ENCODE measurements at regions not wholly inside any gene's neighbourhood (a gene's known extent, or its start where the extent isn't known, plus 50 kb on each side); places are given as distances from the start of the nearest gene placed in this dataset.
"Not testable (repeated sequence)": the region's sequence is repeated elsewhere in the genome, so short reads cannot be mapped to it uniquely, and the experiment has no call there.

DNA sequence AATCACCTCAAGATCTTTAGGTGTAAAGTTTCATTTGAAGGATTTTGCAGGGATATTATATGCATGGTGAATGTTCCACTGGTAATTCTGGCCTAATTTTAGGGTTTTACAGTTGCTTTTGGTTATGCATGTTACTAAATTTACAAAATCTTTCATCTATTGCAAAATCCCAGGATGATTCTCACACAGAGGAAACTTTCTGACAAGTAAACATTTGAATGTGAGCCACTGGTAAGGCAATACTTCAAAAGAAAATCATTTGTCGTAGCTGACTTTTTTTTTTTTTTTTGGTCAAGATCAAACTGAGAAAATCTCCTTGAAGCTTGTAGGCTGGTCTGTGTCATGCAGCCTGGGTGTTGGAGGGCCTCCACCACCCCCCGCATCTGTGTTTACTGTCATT lies 141.9 kb upstream of the EXOC2 start:
- no peak for DNase-seq

GRCh38 chr6:834190-834589 lies 141.3 kb upstream of the EXOC2 start:
- DNase-seq, result no peak

DNA sequence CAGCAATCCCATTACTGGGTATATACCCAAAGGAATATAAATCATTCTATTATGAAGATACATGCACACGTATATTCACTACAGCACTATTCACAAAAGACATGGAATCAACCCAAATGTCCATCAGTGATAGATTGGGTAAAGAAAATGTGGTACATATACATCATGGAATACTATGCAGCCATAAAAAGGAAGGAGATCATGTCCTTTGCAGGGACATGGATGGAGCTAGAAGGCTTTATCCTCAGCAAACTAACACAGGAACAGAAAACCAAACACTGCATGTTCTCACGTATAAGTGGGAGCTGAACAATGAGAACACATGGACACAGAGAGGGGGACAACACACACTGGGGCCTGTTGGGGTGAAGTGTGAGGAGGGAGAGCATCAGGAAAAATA lies 139.9 kb upstream of the EXOC2 start:
- not testable (repeated sequence) for DNase-seq

GRCh38 chr6:830667-831327 lies 137.9 kb upstream of the EXOC2 start:
- DNase-seq, result no peak

GRCh38 chr6:829656-830055 lies 136.7 kb upstream of the EXOC2 start:
- DNase-seq, result no peak

GRCh38 chr6:827431-827830 lies 134.5 kb upstream of the EXOC2 start:
- DNase-seq, result no peak

- DNase-seq, result no peak
Observed at GRCh38 chr6:819122-819521, 126.2 kb upstream of the EXOC2 start.

DNA sequence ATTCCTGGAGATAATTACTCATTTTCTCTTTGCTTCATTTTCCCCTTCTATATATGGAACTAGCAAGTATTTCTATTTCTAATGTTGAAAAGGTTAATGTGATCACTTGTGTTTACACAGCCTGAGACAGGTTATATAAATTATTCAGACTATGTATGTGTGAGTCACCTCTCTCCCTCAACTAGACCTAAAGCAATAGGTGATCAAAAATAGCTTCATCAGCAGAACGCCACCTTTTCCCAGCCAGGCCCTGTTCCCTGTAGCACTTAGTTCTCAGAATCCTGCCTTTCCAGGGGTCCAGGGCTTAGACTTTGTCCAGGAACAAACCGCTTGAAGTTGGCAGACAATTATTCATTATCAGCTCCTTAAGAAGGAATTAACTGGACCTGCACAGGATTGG lies 125.3 kb upstream of the EXOC2 start:
- DNase-seq, result no peak

- DNase-seq, result no peak
Observed at GRCh38 chr6:816510-817084, 123.7 kb upstream of the EXOC2 start.

DNA sequence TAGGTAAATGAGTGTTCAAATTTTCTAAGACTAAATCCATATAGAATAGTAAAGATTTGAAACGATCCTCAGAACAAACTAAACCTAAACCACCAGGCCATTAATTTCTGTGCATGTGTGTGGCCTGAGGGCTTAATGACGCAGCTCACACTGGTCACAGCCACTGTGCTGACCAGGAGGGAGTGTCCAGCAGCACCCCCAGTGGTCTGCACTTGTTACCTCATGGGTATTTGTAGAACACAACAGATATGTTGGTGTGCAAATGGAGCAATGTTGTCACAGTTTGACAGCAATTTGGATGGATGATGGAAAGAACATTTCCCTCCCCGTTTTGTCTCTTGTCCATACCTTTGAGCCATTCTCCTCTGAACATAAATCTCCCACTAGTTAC lies 122.4 kb upstream of the EXOC2 start:
- no peak for DNase-seq

DNA sequence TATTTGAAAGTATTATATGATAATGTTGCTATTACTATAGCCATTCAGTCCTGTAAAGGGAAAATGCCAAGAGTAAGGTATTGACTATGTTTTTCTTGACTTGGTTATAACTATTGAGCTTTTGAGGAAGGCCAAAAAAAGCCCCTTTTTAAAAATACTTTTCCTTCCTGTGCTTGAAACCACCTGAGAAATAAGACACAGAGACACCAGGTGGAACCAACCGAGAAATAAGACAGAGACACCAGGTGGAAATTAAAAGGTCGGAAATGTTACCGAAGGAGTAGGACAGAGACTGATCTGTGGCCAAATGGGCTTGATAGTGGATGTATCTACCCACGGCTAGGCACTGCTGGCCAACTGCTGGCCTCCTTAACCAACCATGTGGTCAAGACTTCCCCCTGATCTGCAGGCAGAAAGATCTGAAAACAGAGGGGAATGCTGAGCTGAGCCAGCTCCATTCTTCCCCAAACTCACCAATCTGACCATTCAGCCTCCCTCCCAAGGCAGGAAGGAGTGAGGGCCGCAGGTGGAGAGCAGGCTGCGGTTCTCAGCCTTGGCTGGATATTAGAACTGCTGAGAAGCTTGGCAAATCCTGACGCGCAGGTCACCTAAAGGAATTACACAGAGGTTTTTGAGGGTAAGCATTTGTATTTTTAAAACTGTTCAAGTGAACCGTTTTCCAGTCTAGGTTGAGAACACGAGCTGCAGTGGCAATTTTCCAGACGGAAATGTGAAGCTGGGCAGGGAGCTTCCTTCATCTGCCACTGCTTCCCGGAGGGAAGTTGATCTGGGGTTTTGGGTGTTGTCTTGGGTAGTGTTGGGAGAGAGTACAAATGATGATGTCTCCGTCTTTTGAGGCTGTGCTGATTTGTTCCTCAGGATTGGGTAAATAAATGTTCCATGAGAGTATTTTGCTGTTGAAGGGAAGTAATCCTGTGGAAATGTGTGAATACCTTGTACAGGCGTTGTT lies 121.7 kb upstream of the EXOC2 start:
- no peak for DNase-seq

- no peak for DNase-seq
Observed at GRCh38 chr6:811831-812230, 118.9 kb upstream of the EXOC2 start.

GRCh38 chr6:811191-811590 lies 118.3 kb upstream of the EXOC2 start:
- no peak for DNase-seq

GRCh38 chr6:804771-805170 lies 111.8 kb upstream of the EXOC2 start:
- no peak for DNase-seq

GRCh38 chr6:804317-804716 lies 111.4 kb upstream of the EXOC2 start:
- no peak for DNase-seq

GRCh38 chr6:803191-803977 lies 110.4 kb upstream of the EXOC2 start:
- no peak for DNase-seq

GRCh38 chr6:802701-803100 lies 109.8 kb upstream of the EXOC2 start:
- DNase-seq, result no peak

GRCh38 chr6:802223-802622 lies 109.3 kb upstream of the EXOC2 start:
- not testable (repeated sequence) for DNase-seq

DNA sequence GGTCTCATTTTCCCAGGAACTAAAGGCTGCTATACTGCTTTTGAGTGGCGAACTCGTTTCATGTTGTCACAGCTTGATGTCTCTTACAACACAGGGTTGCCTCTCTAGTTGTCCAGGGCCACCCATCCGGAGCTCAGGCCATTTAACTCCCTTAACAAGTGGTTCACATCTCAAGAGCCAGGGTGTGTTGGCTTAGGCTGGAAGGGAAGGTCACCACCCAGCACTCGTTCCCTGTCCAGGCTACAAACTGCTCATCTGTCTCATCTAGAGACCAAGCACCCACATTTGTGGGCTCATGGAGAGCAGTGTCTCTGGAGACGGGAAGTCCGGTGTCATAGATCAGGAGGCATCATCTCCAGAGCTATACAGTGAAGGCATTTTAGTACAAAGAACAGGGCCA lies 106.8 kb upstream of the EXOC2 start:
- no peak for DNase-seq

DNA sequence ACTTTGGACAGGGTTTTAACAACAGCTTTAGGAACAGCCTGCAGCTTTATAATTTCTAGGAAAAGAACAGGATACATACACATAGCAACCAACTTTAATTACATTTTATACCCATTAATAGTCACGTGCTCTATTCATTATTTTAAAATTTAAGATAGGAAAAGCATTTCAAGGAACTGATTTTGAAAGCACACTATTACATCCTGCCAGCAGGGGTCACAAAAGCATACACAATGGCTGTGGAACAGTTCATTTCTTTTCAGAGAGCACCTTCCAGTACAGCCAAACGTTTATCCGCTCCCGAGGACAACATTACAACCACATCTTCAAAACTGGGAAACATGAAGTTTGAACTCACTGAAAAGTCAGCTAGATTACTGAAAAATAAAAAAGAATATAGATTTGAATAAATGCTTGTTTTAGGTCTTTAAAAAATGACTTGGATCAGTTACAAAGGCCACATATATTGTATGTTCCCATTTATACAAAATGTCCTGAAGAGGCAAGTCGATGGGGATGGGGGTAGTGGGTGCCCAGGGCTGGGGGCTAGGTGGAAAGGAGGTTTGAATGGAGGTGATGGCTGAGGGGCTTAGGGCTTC lies 104.6 kb upstream of the EXOC2 start:
- no peak for DNase-seq

DNA sequence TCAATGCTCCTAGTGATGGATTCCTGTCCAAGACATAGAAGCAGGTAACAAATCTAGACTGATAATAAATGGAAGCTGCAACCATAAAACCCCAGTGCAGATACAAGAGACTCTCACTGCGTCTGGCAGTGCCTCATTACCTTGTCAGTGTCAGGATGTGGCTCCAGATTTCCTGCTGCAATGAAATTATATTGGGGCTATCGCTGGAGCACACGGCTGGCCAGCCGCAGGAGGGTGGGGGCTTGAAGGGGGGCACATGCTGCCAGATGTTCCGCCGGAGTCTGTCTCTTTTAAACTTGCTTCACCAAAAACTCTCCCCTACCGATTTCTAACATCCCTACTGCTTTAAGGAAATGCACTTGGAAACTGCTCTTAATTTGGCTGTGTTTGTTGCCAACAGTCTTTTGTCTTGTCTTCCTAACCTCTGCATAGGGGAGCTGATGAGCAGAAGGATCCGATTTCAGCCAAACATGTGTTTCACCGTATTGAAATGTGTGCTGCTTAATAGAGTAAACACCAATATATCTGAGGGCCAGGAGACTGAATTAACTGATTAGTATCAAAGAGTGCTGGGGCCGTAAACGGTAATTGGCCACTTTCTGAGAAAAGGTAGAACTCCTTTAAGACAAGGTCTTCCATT lies 102.2 kb upstream of the EXOC2 start:
- no peak for DNase-seq

- no peak for DNase-seq
Observed at GRCh38 chr6:793261-793660, 100.3 kb upstream of the EXOC2 start.

Measured in cerebellar nuclear complex (tissue), 1 donor.